ENCODE measurements at regions not wholly inside any gene's neighbourhood (a gene's known extent, or its start where the extent isn't known, plus 50 kb on each side); places are given as distances from the start of the nearest gene placed in this dataset.

GRCh38 chr14:25108959-25109358 is 59.0 kb upstream of the STXBP6 start:
- no peak for DNase-seq (ENCODE audit: extremely low read depth, low read depth)

- no peak for DNase-seq (ENCODE audit: extremely low read depth, low read depth)
These were observed 58.3 kb upstream of the STXBP6 start for GRCh38 chr14:25108291-25108690.

- DNase-seq (ENCODE audit: extremely low read depth, low read depth): no peak
These were observed 53.9 kb upstream of the STXBP6 start for GRCh38 chr14:25103820-25104219.

GRCh38 chr14:25103271-25103670 is 53.3 kb upstream of the STXBP6 start:
- no peak for DNase-seq (ENCODE audit: extremely low read depth, low read depth)

GRCh38 chr14:25102788-25103187 is 52.8 kb upstream of the STXBP6 start:
- DNase-seq (ENCODE audit: extremely low read depth, low read depth): no peak

GRCh38 chr14:25101276-25101675 is 51.3 kb upstream of the STXBP6 start:
- DNase-seq (ENCODE audit: extremely low read depth, low read depth): no peak

Small RNAs in the stretch of these regions (small RNA-seq; reads per million reads assigned to genes)
- 0 reads per million in 2 experiments for gene HMGN2P6
